T-helper 1 cell treated with Interleukin-12 subunit alpha and Interleukin-12 subunit beta and Interleukin-4 antibody, amounts not matched to agents 30 μg/mL and 1 μg/mL, for 36 hours (primary cell): ENCODE measurements at regions not wholly inside any gene's neighbourhood (a gene's known extent, or its start where the extent isn't known, plus 50 kb on each side); places are given as distances from the start of the nearest gene placed in this dataset.

ENCODE experiments used
- H3K27ac Mint-ChIP-seq: one replicate; pipeline ENCODE4 v1.8.0; 2021; ENCODE audit warnings: mild to moderate bottlenecking, mixed read lengths
- H3K27me3 Mint-ChIP-seq: one replicate; pipeline ENCODE4 v1.8.0; 2021; ENCODE audit warnings: low read depth, mixed read lengths
- H3K36me3 Mint-ChIP-seq: one replicate; pipeline ENCODE4 v1.8.0; 2021; ENCODE audit warnings: low read depth, mixed read lengths
- H3K4me1 Mint-ChIP-seq: one replicate; pipeline ENCODE4 v1.8.0; 2021; ENCODE audit warnings: low read depth, mixed read lengths
- H3K4me3 Mint-ChIP-seq: one replicate; pipeline ENCODE4 v1.8.0; 2021; ENCODE audit warnings: mild to moderate bottlenecking, moderate library complexity, mixed read lengths
- H3K9me3 Mint-ChIP-seq: one replicate; pipeline ENCODE4 v1.8.0; 2021; ENCODE audit warnings: mixed read lengths

DNA sequence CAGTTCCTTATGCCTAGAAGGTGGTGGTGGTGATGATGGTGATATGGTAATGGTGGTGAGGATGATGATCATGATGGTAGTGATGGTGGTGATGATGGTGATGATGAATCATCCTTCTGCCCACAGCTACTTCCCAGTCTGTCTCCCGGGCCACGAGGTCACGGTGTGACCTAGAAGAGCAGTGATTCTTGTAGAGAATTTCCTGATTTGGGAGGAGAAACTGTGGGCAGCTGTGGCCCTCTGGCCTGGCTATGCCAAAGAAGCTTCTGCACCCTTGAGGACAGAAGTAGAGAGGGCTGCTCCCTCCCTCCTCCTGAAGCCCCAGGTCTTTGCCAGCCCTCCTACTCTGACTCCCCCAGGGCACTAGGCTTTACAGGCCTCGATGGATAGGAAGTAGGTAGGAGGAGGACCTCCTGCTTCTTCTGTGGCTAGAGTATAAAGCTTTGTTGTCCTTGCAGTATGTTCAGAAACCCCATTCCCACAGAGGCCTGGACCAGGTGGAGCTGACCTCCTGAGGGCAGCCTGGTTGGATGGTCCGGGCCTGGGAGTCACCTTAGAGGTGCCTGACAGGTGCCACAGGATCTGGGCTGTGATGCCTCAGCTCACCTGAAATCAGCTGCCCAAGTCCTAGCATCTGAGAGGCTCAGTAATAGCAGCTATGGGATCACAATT, 57.9 kb upstream of the EPAS1 start:
- Mint-ChIP-seq H3K4me3 (no peak overlapping the region), H3K36me3 (peaks cover 3% of the 10 kb centered on the region), H3K9me3 (no peaks in the 10 kb centered on the region), H3K27me3 (no peaks in the 10 kb centered on the region), H3K27ac (peak overlapping the region; percentile 86), H3K4me1 (peaks cover 46% of the 10 kb centered on the region)

DNA sequence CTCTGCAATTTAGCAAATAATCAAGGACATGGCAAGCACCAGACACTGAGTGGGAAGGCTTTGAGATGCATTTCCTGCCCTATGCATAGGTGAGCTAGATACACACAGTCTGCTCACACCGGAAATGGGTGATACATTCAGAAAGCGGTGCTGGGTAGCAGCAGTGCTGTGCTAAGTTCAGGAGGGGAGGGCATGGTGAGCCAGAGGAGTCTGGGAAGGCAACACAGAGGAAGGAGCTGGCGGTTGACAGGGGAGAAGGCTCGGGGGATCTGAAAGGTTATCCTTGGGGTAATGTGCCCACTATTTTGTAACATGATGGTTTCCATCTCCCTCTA, 57.4 kb upstream of the EPAS1 start:
- H3K9me3 Mint-ChIP-seq = no peaks in the 10 kb centered on the region
- peaks cover 3% of the 10 kb centered on the region for H3K36me3 Mint-ChIP-seq
- H3K4me3 Mint-ChIP-seq = peak overlapping the region; percentile 39
- H3K27me3 Mint-ChIP-seq = no peaks in the 10 kb centered on the region
- H3K4me1 Mint-ChIP-seq = peaks cover 46% of the 10 kb centered on the region
- peak overlapping the region; percentile 86 for H3K27ac Mint-ChIP-seq

GRCh38 chr2:46241344-46241743, 55.9 kb upstream of the EPAS1 start:
- H3K27me3 Mint-ChIP-seq = no peaks in the 10 kb centered on the region
- H3K4me1 Mint-ChIP-seq = peaks cover 41% of the 10 kb centered on the region
- H3K36me3 Mint-ChIP-seq = peaks cover 3% of the 10 kb centered on the region
- no peaks in the 10 kb centered on the region for H3K9me3 Mint-ChIP-seq
- H3K4me3 Mint-ChIP-seq = peak overlapping the region; percentile 21
- no peak overlapping the region for H3K27ac Mint-ChIP-seq

- Mint-ChIP-seq H3K4me3 (no peak overlapping the region), H3K27ac (no peak overlapping the region), H3K36me3 (peaks cover 3% of the 10 kb centered on the region), H3K27me3 (peaks cover 29% of the 10 kb centered on the region), H3K4me1 (peaks cover 10% of the 10 kb centered on the region), H3K9me3 (peaks cover 6% of the 10 kb centered on the region)
These were observed 51.3 kb upstream of the EPAS1 start for GRCh38 chr2:46245869-46246268.

- Mint-ChIP-seq H3K36me3 (peaks cover 3% of the 10 kb centered on the region), H3K27ac (no peak overlapping the region), H3K9me3 (peaks cover 6% of the 10 kb centered on the region), H3K4me1 (peaks cover 3% of the 10 kb centered on the region), H3K4me3 (no peak overlapping the region), H3K27me3 (peaks cover 29% of the 10 kb centered on the region)
These were observed 50.4 kb upstream of the EPAS1 start for GRCh38 chr2:46246790-46247189.
